Nephron (organoid): ENCODE measurements at regions not wholly inside any gene's neighbourhood (a gene's known extent, or its start where the extent isn't known, plus 50 kb on each side); places are given as distances from the start of the nearest gene placed in this dataset.
A peak's percentile ranks its signal among the peaks of the same experiment; 100 is the strongest.

Experiments
- H3K27ac Mint-ChIP-seq, 3 experiments: 2 replicates each; pipeline ENCODE4 v1.8.0; 2020; ENCODE audit warnings: mixed read lengths in 3 of 3, mild to moderate bottlenecking in 2 of 3, moderate library complexity in 1 of 3
- H3K27me3 Mint-ChIP-seq: 2 replicates; pipeline ENCODE4 v1.8.0; 2021; ENCODE audit warnings: low read depth, mild to moderate bottlenecking, moderate library complexity, mixed read lengths
- H3K36me3 Mint-ChIP-seq: 2 replicates; pipeline ENCODE4 v1.8.0; 2020; ENCODE audit warnings: low read depth, mixed read lengths
- H3K4me1 Mint-ChIP-seq: 2 replicates; pipeline ENCODE4 v1.8.0; 2020; ENCODE audit warnings: mixed read lengths
- H3K4me3 Mint-ChIP-seq, 3 experiments: 2 replicates each; pipeline ENCODE4 v1.8.0; 2020; ENCODE audit warnings: mild to moderate bottlenecking in 3 of 3, mixed read lengths in 3 of 3, moderate library complexity in 2 of 3
- H3K9me3 Mint-ChIP-seq: 2 replicates; pipeline ENCODE4 v1.8.0; 2020; ENCODE audit warnings: mixed read lengths
- CTCF ChIP-seq, 3 experiments: fragments of 200-600 bp; sonication (generic); IDR thresholded peaks; one replicate each; pipeline ENCODE4 v1.5.0; 2021; ENCODE audit warnings: antibody characterized with exemption in 3 of 3; ENCODE audit not compliant: unreplicated experiment in 3 of 3

GRCh38 chr13:39100996-39101738 lies 62.9 kb downstream of the NHLRC3 start:
- no peak for TF ChIP-seq CTCF (IDR thresholded peaks at IDR 0.05; ENCODE audit: unreplicated experiment in 3 of 3)
- H3K36me3 Mint-ChIP-seq: no peaks in the 10 kb centered on the region
- H3K4me3 Mint-ChIP-seq: peak overlapping the region in 1 of 3 experiments; percentile 45
- no peaks in the 10 kb centered on the region for H3K9me3 Mint-ChIP-seq
- H3K4me1 Mint-ChIP-seq: peaks cover 71% of the 10 kb centered on the region
- peak overlapping the region; percentile 76 to 89 (median 84) for H3K27ac Mint-ChIP-seq
- no peaks in the 10 kb centered on the region for H3K27me3 Mint-ChIP-seq

GRCh38 chr13:39102981-39103490 lies 64.8 kb downstream of the NHLRC3 start:
- no peaks in the 10 kb centered on the region for H3K27me3 Mint-ChIP-seq
- no peaks in the 10 kb centered on the region for H3K36me3 Mint-ChIP-seq
- peak overlapping the region; percentile 3 to 64 (median 27) for H3K27ac Mint-ChIP-seq
- peaks cover 80% of the 10 kb centered on the region for H3K4me1 Mint-ChIP-seq
- peak overlapping the region in 1 of 3 experiments; percentile 3 for H3K4me3 Mint-ChIP-seq
- TF ChIP-seq CTCF (IDR thresholded peaks at IDR 0.05; ENCODE audit: unreplicated experiment in 3 of 3): no peak
- H3K9me3 Mint-ChIP-seq: no peaks in the 10 kb centered on the region

GRCh38 chr13:39105110-39105509 lies 66.9 kb downstream of the NHLRC3 start:
- Mint-ChIP-seq H3K27me3 (no peaks in the 10 kb centered on the region), H3K36me3 (no peaks in the 10 kb centered on the region), H3K27ac (peak overlapping the region; percentile 69 to 75 (median 72)), H3K4me1 (peaks cover 77% of the 10 kb centered on the region), H3K4me3 (peak overlapping the region in 1 of 3 experiments; percentile 50), H3K9me3 (no peaks in the 10 kb centered on the region)
- TF ChIP-seq CTCF (IDR thresholded peaks at IDR 0.05; ENCODE audit: unreplicated experiment in 3 of 3): no peak

- TF ChIP-seq CTCF (IDR thresholded peaks at IDR 0.05; ENCODE audit: unreplicated experiment in 3 of 3): no peak
- H3K9me3 Mint-ChIP-seq: no peaks in the 10 kb centered on the region
- no peaks in the 10 kb centered on the region for H3K36me3 Mint-ChIP-seq
- H3K27me3 Mint-ChIP-seq: no peaks in the 10 kb centered on the region
- peaks cover 71% of the 10 kb centered on the region for H3K4me1 Mint-ChIP-seq
- peak overlapping the region in 1 of 3 experiments; percentile 67 for H3K4me3 Mint-ChIP-seq
- H3K27ac Mint-ChIP-seq: peak overlapping the region; percentile 67 to 72 (median 69)
These were observed 68.2 kb downstream of the NHLRC3 start for GRCh38 chr13:39106216-39107005.

- no peaks in the 10 kb centered on the region for H3K27me3 Mint-ChIP-seq
- TF ChIP-seq CTCF (IDR thresholded peaks at IDR 0.05; ENCODE audit: unreplicated experiment in 3 of 3): no peak
- H3K36me3 Mint-ChIP-seq: no peaks in the 10 kb centered on the region
- peak overlapping the region in 2 of 3 experiments; percentile 50 to 54 for H3K27ac Mint-ChIP-seq
- H3K4me3 Mint-ChIP-seq: no peak overlapping the region
- peaks cover under 1% of the 10 kb centered on the region for H3K9me3 Mint-ChIP-seq
- peaks cover 68% of the 10 kb centered on the region for H3K4me1 Mint-ChIP-seq
These were observed 69.3 kb downstream of the NHLRC3 start for GRCh38 chr13:39107561-39107960.
